ENCODE measurements at regions not wholly inside any gene's neighbourhood (a gene's known extent, or its start where the extent isn't known, plus 50 kb on each side); places are given as distances from the start of the nearest gene placed in this dataset.
A peak's percentile ranks its signal among the peaks of the same experiment; 100 is the strongest.

DNA sequence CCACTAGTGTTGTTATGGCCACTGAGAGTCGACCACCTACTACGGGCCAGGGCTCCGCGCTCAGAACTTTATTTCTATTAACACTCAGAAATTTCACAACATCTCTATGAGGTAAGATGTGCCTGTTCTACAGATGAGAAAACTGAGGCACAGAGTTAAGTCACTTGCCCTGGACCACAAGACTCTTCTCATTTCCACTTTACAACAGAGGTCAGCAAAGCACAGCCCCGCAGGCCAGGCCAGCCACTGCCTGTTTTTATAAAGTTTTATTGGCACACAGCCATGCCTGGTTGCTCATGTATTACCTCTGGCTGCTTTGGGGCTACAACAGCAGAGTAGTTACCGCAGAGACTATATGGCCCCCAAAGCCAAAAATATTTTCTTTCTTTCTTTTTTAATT lies 503.6 kb downstream of the SHQ1 start:
- in situ Hi-C loops (cut with HindIII; ENCODE audit: low sequenced_read_pairs) = no loop called here
- DNase-seq (ENCODE audit: low read depth) = no peak
- TF ChIP-seq, protein P1, sequence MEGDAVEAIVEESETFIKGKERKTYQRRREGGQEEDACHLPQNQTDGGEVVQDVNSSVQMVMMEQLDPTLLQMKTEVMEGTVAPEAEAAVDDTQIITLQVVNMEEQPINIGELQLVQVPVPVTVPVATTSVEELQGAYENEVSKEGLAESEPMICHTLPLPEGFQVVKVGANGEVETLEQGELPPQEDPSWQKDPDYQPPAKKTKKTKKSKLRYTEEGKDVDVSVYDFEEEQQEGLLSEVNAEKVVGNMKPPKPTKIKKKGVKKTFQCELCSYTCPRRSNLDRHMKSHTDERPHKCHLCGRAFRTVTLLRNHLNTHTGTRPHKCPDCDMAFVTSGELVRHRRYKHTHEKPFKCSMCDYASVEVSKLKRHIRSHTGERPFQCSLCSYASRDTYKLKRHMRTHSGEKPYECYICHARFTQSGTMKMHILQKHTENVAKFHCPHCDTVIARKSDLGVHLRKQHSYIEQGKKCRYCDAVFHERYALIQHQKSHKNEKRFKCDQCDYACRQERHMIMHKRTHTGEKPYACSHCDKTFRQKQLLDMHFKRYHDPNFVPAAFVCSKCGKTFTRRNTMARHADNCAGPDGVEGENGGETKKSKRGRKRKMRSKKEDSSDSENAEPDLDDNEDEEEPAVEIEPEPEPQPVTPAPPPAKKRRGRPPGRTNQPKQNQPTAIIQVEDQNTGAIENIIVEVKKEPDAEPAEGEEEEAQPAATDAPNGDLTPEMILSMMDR (IDR thresholded peaks at IDR 0.05; ENCODE audit: low read depth, low read length, missing control alignments) = no peak
- no peak overlapping the region for H3K4me3 ChIP-seq (ENCODE audit: low read depth, low read length)

DNA sequence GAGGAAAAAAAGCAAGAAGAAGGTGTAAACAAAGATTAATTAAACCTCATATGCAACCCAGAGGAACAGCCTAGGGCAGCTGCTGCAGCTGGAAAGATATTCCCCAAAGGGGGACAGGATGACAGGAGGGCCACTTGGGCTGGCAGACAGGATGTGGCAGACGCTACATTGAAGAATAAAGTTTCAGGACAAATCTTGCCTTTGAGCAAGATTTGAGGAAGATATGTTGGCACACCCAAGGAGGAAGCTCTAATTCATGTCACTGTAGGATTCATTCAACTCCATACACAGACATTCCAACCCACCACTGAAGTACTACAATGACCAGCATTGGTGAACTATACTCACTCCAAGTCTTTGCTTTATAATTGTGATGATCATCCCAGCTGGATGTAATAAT lies 504.0 kb downstream of the SHQ1 start:
- in situ Hi-C loops (cut with HindIII; ENCODE audit: low sequenced_read_pairs) = no loop called here

DNA sequence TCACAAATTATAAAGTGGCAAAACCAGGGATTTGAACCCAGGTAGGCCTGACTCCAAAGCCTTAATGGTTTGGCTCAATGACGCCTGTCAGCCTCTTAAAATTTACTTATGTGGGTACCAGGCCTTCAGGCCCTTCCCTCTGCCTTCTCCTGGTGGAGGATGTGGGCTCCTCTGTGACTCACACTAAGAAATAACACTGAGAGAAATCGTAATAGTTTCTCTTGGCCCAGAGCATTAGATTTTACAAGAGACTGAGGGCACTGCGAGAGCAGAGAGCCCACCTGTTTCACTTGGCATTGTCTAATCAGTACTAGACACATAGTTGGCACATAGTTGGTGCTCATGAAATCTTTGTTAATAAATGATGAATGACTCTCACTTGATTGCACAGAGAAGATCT lies 505.2 kb downstream of the SHQ1 start:
- no peak for DNase-seq (ENCODE audit: low read depth)
- in situ Hi-C loops (cut with HindIII; ENCODE audit: low sequenced_read_pairs) = no loop called here
- TF ChIP-seq, protein P1 (IDR thresholded peaks at IDR 0.05; ENCODE audit: low read depth, low read length, missing control alignments) = peak; percentile 9
- H3K4me3 ChIP-seq (ENCODE audit: low read depth, low read length) = no peak overlapping the region

More for the DNA sequence above, 504.0 kb downstream of the SHQ1 start:
- TF ChIP-seq, protein P1 (IDR thresholded peaks at IDR 0.05; ENCODE audit: low read depth, low read length, missing control alignments) = no peak
- no peak for DNase-seq (ENCODE audit: low read depth)
- H3K4me3 ChIP-seq (ENCODE audit: low read depth, low read length) = no peak overlapping the region

DNA sequence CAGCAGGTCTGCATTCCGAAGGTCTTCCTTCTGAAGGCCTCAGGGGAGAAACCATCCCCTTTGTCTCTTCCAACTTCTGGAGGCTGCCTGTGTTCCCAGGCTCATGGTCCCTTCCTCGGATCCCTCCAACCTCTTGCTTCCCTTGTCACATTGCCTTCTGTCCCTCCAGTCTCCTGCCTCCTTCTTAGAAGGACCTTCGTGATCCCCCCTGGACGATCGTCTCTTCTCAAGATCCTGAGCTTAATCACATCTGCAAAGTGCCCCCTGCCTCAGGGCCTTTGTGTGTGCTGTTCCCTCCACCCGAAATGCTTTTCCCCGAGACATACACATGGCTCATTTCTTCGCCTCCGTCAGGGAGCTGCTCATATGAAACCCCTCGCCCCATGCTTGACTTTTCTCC lies 505.8 kb downstream of the SHQ1 start:
- in situ Hi-C loops (cut with HindIII; ENCODE audit: low sequenced_read_pairs) = no loop called here
- no peak for DNase-seq (ENCODE audit: low read depth)
- H3K4me3 ChIP-seq (ENCODE audit: low read depth, low read length) = no peak overlapping the region
- TF ChIP-seq, protein P1 (IDR thresholded peaks at IDR 0.05; ENCODE audit: low read depth, low read length, missing control alignments) = no peak

DNA sequence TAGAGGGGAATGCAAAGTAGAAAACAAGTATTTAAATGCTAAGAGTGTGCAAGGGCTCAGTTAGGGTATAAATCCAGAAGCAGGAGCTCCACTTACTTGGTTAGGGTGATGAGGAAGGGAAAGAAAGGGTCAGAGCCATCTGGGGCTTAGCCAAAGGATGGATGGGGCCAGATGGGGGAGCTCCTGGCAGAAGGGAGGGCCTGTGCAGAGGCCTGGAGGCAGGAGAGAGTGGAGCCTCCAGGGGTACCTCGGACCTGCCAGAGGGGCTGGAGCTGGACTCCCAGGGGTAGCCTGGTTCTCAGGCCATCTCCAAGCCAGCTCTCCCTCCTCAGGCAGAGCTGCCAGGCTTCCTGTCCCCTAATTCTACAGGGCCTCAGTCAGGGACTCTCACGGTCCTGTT lies 506.3 kb downstream of the SHQ1 start:
- in situ Hi-C loops (cut with HindIII; ENCODE audit: low sequenced_read_pairs) = no loop called here
- no peak overlapping the region for H3K4me3 ChIP-seq (ENCODE audit: low read depth, low read length)
- TF ChIP-seq, protein P1 (IDR thresholded peaks at IDR 0.05; ENCODE audit: low read depth, low read length, missing control alignments) = no peak
- DNase-seq (ENCODE audit: low read depth) = no peak

DNA sequence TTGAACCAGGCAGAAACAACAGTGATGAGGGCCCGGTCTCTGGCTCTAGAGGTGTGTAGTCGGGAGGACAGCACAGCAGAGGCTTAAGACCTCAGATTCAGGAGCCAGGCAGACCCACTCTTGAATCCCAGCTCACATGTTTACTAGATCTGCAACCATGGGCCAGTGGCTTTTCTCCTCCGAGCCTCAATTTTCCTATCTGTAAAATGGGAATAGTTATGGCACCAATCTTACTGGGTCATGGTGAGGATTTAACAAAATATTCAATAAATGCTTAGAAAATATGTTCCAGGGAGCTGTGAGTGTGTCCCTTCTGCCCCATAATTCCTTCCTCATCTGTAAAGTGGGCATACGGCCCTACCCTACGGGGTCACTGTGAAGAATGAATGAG lies 506.9 kb downstream of the SHQ1 start:
- H3K4me3 ChIP-seq (ENCODE audit: low read depth, low read length) = no peak overlapping the region
- DNase-seq (ENCODE audit: low read depth) = no peak
- TF ChIP-seq, protein P1 (IDR thresholded peaks at IDR 0.05; ENCODE audit: low read depth, low read length, missing control alignments) = no peak
- in situ Hi-C loops (cut with HindIII; ENCODE audit: low sequenced_read_pairs) = no loop called here
